ENCODE measurements at regions not wholly inside any gene's neighbourhood (a gene's known extent, or its start where the extent isn't known, plus 50 kb on each side); places are given as distances from the start of the nearest gene placed in this dataset.

DNA sequence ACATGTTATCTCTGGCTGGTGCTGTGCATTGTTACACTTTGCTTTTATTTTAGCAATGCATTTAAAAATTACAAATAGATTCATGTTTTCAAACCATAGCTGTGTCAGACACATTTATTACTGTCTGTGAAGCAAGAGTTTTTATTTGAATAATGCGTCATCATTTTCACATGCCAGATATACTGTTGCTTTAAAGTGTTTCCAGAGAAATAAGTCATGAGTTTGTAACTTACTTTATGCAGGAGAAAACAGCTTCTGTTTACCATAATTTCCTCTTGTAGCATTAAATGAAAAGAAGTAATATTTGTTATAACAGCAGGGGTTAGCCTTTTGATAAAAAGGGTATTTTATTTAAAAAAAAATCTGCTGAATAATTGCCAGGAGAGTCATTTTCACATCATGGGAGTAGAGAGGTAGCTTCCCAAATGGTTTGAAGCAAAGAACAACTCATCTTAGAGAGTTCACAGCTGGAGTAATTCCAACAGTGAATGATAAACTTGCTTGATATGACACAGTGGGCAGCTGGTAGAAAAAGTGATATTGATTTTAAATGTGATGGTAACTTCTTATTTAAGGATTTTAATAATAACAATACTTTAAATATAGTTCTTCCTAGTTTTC, 1274.5 kb upstream of the CRIM1 start:
- TF ChIP-seq RAD21 (conservative IDR thresholded peaks at IDR 0.05) (no peak), EZH2 (IDR thresholded peaks at IDR 0.05; ENCODE audit: borderline replicate concordance, insufficient read depth, low read length, poor library complexity, severe bottlenecking) (no peak), SMC3 (conservative IDR thresholded peaks at IDR 0.05; ENCODE audit: poor library complexity) (no peak), EP300 (conservative IDR thresholded peaks at IDR 0.05; ENCODE audit: poor library complexity, severe bottlenecking) (no peak), POLR2AphosphoS5 (IDR thresholded peaks at IDR 0.05) (no peak)
- TF ChIP-seq, protein P1, sequence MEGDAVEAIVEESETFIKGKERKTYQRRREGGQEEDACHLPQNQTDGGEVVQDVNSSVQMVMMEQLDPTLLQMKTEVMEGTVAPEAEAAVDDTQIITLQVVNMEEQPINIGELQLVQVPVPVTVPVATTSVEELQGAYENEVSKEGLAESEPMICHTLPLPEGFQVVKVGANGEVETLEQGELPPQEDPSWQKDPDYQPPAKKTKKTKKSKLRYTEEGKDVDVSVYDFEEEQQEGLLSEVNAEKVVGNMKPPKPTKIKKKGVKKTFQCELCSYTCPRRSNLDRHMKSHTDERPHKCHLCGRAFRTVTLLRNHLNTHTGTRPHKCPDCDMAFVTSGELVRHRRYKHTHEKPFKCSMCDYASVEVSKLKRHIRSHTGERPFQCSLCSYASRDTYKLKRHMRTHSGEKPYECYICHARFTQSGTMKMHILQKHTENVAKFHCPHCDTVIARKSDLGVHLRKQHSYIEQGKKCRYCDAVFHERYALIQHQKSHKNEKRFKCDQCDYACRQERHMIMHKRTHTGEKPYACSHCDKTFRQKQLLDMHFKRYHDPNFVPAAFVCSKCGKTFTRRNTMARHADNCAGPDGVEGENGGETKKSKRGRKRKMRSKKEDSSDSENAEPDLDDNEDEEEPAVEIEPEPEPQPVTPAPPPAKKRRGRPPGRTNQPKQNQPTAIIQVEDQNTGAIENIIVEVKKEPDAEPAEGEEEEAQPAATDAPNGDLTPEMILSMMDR (IDR thresholded peaks at IDR 0.05; ENCODE audit: poor library complexity, severe bottlenecking) = no peak
